ENCODE measurements at regions not wholly inside any gene's neighbourhood (a gene's known extent, or its start where the extent isn't known, plus 50 kb on each side); places are given as distances from the start of the nearest gene placed in this dataset.

GRCh38 chr14:40630471-40630870 is 976.2 kb upstream of the LRFN5 start:
- no peak for TF ChIP-seq CTCF (IDR thresholded peaks at IDR 0.05)
- TF ChIP-seq POLR2A (IDR thresholded peaks at IDR 0.05): no peak
